Esophagus squamous epithelium (tissue), 5 donors: ENCODE measurements at regions not wholly inside any gene's neighbourhood (a gene's known extent, or its start where the extent isn't known, plus 50 kb on each side); places are given as distances from the start of the nearest gene placed in this dataset.
"Not testable (repeated sequence)": the region's sequence is repeated elsewhere in the genome, so short reads cannot be mapped to it uniquely, and the experiment has no call there.

ENCODE experiments used
- DNase-seq: peaks from one replicate; lab custom pipeline; 2025; lab: John Stamatoyannopoulos, UW
- H3K27ac ChIP-seq, 4 donors: fragments of 200-600 bp; sonication (generic); one replicate each; pipeline ENCODE4 v1.5.1; 2016 to 2019; ENCODE audit warnings: mild to moderate bottlenecking in 1 of 4
- H3K27me3 ChIP-seq, 4 donors: fragments of 200-600 bp; sonication (generic); 1 replicate in 3 of 4; 2 replicates in 1 of 4; pipeline versions ENCODE4 v1.5.1 to v1.6.0; 2017 to 2021; ENCODE audit warnings: antibody characterized with exemption in 1 of 4
- H3K36me3 ChIP-seq, 3 donors: fragments of 200-600 bp; sonication (generic); one replicate each; pipeline ENCODE4 v1.5.1; 2016 to 2019
- H3K4me1 ChIP-seq, 3 donors: fragments of 200-600 bp; sonication (generic); one replicate each; pipeline ENCODE4 v1.5.1; 2017 to 2019
- H3K4me3 ChIP-seq, 4 donors: fragments of 200-600 bp; sonication (generic); 1 replicate in 3 of 4; 2 replicates in 1 of 4; pipeline ENCODE4 v1.5.1; 2016 to 2019; ENCODE audit warnings: mild to moderate bottlenecking in 2 of 4, moderate library complexity in 1 of 4
- H3K9me3 ChIP-seq, 3 donors: fragments of 200-600 bp; sonication (generic); one replicate each; pipeline ENCODE4 v1.5.1; 2016 to 2019
- CTCF ChIP-seq, 6 experiments: fragments of 450-650 bp in 4 of 6; fragments of 200-600 bp in 2 of 6; sonication (generic) in 2 of 6; IDR thresholded peaks; one replicate each; pipeline ENCODE4 v1.5.1; 2016 to 2019; ENCODE audit warnings: antibody characterized with exemption in 6 of 6, mild to moderate bottlenecking in 4 of 6, moderate library complexity in 4 of 6
- POLR2A ChIP-seq, 4 donors: fragments of 450-650 bp; IDR thresholded peaks; one replicate each; pipeline ENCODE4 v1.6.1; 2017; ENCODE audit warnings: antibody characterized with exemption in 4 of 4, mild to moderate bottlenecking in 4 of 4, moderate library complexity in 3 of 4
- WGBS, 2 donors: methylation state at CpG; one replicate each; pipeline ENCODE4 v1.1.5; 2018; 5-methylcytosine and 5-hydroxymethylcytosine counted together
- intact Hi-C: fragments of 100-400 bp; cut with DNase I; formaldehyde crosslinking; loops from one replicate; pipeline ENCODE4 v1.15.0; 2022
- donor health status: DM: yes; HTN: yes; CAD: no.

- DNase-seq, result no peak
- H3K27ac ChIP-seq, result no peak overlapping the region
- intact Hi-C loops, result no loop called here
- no peaks in the 10 kb centered on the region for H3K4me1 ChIP-seq
- no peak overlapping the region for H3K4me3 ChIP-seq
- no peaks in the 10 kb centered on the region for H3K36me3 ChIP-seq
- 77 to 87% methylated on average over 1 of the region's 1 CpG for WGBS, 2 donors
- TF ChIP-seq CTCF (IDR thresholded peaks at IDR 0.05), result no peak
- TF ChIP-seq POLR2A (IDR thresholded peaks at IDR 0.05), result no peak
- H3K27me3 ChIP-seq, result no peaks in the 10 kb centered on the region
- no peaks in the 10 kb centered on the region for H3K9me3 ChIP-seq
These were observed 663.3 kb upstream of the ADGRB3 start for GRCh38 chr6:67971812-67972211.

- no peak for TF ChIP-seq CTCF (IDR thresholded peaks at IDR 0.05)
- no peak for TF ChIP-seq POLR2A (IDR thresholded peaks at IDR 0.05)
- 82 to 89% methylated on average over 1 of the region's 1 CpG for WGBS, 2 donors
- Histone ChIP-seq H3K27me3 (no peaks in the 10 kb centered on the region), H3K4me1 (no peaks in the 10 kb centered on the region), H3K4me3 (no peak overlapping the region), H3K27ac (no peak overlapping the region), H3K36me3 (no peaks in the 10 kb centered on the region), H3K9me3 (no peaks in the 10 kb centered on the region)
- intact Hi-C loops, result no loop called here
- DNase-seq, result no peak
These were observed 668.3 kb upstream of the ADGRB3 start for GRCh38 chr6:67966830-67967229.

- Histone ChIP-seq H3K27me3 (no peaks in the 10 kb centered on the region), H3K4me1 (no peaks in the 10 kb centered on the region), H3K4me3 (no peak overlapping the region), H3K36me3 (no peaks in the 10 kb centered on the region), H3K27ac (no peak overlapping the region), H3K9me3 (peaks cover 0 to 10% (median 4%) of the 10 kb centered on the region in 3 donors)
- DNase-seq, result no peak
- TF ChIP-seq CTCF (IDR thresholded peaks at IDR 0.05) (no peak), POLR2A (IDR thresholded peaks at IDR 0.05) (no peak)
- intact Hi-C loops, result no loop called here
These were observed 678.7 kb upstream of the ADGRB3 start for GRCh38 chr6:67956352-67956751.

- WGBS, 2 donors, result 20 to 25% methylated on average over 1 of the region's 1 CpG
- intact Hi-C loops, result no loop called here
- TF ChIP-seq POLR2A (IDR thresholded peaks at IDR 0.05), result no peak
- no peak for TF ChIP-seq CTCF (IDR thresholded peaks at IDR 0.05)
- Histone ChIP-seq H3K36me3 (no peaks in the 10 kb centered on the region), H3K27ac (no peak overlapping the region), H3K27me3 (no peaks in the 10 kb centered on the region), H3K4me1 (no peaks in the 10 kb centered on the region), H3K4me3 (no peak overlapping the region), H3K9me3 (peaks cover 0 to 10% (median 4%) of the 10 kb centered on the region in 3 donors)
- no peak for DNase-seq
These were observed 682.1 kb upstream of the ADGRB3 start for GRCh38 chr6:67952948-67953347.

GRCh38 chr6:67952121-67952520 is 683.0 kb upstream of the ADGRB3 start:
- Histone ChIP-seq H3K36me3 (no peaks in the 10 kb centered on the region), H3K27me3 (no peaks in the 10 kb centered on the region), H3K4me1 (no peaks in the 10 kb centered on the region), H3K27ac (no peak overlapping the region), H3K9me3 (peaks cover 0 to 8% (median 4%) of the 10 kb centered on the region in 3 donors), H3K4me3 (no peak overlapping the region)
- 55 to 67% methylated on average over 1 of the region's 1 CpG for WGBS, 2 donors
- TF ChIP-seq POLR2A (IDR thresholded peaks at IDR 0.05) (no peak), CTCF (IDR thresholded peaks at IDR 0.05) (no peak)
- DNase-seq, result no peak
- intact Hi-C loops, result no loop called here

- not testable (repeated sequence) for DNase-seq, H3K27me3 ChIP-seq
These were observed 687.3 kb upstream of the ADGRB3 start for GRCh38 chr6:67947762-67948161.

More at GRCh38 chr6:67947762-67948161, 687.3 kb upstream of the ADGRB3 start:
- H3K4me1 ChIP-seq, H3K36me3 ChIP-seq, H3K9me3 ChIP-seq, H3K27ac ChIP-seq, intact Hi-C loops, H3K4me3 ChIP-seq: not testable (repeated sequence)
- WGBS, 2 donors, result 81 to 90% methylated on average over 1 of the region's 1 CpG
